ENCODE measurements at regions not wholly inside any gene's neighbourhood (a gene's known extent, or its start where the extent isn't known, plus 50 kb on each side); places are given as distances from the start of the nearest gene placed in this dataset.

- WGBS, 2 donors, result 76 to 77% methylated on average over 6 of the region's 6 CpGs
- DNase-seq (no peak), ATAC-seq (ENCODE audit: insufficient read depth, low FRiP score) (no peak)
- Histone ChIP-seq H3K27ac (ENCODE audit: low read depth in 1 of 2, low read length in 1 of 2) (no peak overlapping the region), H3K27me3 (ENCODE audit: control insufficient read depth in 3 of 3, insufficient read depth in 3 of 3, low read length in 2 of 3) (no peaks in the 10 kb centered on the region), H3K36me3 (ENCODE audit: control insufficient read depth in 4 of 4, insufficient read depth in 4 of 4, low read length in 4 of 4) (no peaks in the 10 kb centered on the region), H3K4me1 (ENCODE audit: control insufficient read depth in 5 of 5, insufficient read depth in 5 of 5, low read length in 5 of 5) (no peaks in the 10 kb centered on the region), H3K4me3 (no peak overlapping the region), H3K9me3 (ENCODE audit: control insufficient read depth in 4 of 4, insufficient read depth in 3 of 4, low read length in 3 of 4) (no peaks in the 10 kb centered on the region), H3K9ac (ENCODE audit: insufficient read depth in 1 of 2, low read length in 2 of 2) (no peak overlapping the region)
- TF ChIP-seq CTCF (IDR thresholded peaks at IDR 0.05; ENCODE audit: control extremely low read depth, extremely low read depth), result no peak
These were observed 390.8 kb downstream of the POM121L12 start for GRCh38 chr7:53426145-53426750.

GRCh38 chr7:53428045-53428444 is 392.6 kb downstream of the POM121L12 start:
- Histone ChIP-seq H3K27me3 (ENCODE audit: control insufficient read depth in 3 of 3, insufficient read depth in 3 of 3, low read length in 2 of 3) (no peaks in the 10 kb centered on the region), H3K9me3 (ENCODE audit: control insufficient read depth in 4 of 4, insufficient read depth in 3 of 4, low read length in 3 of 4) (no peaks in the 10 kb centered on the region), H3K4me1 (ENCODE audit: control insufficient read depth in 5 of 5, insufficient read depth in 5 of 5, low read length in 5 of 5) (no peaks in the 10 kb centered on the region), H3K36me3 (ENCODE audit: control insufficient read depth in 4 of 4, insufficient read depth in 4 of 4, low read length in 4 of 4) (no peaks in the 10 kb centered on the region), H3K27ac (ENCODE audit: low read depth in 1 of 2, low read length in 1 of 2) (no peak overlapping the region), H3K9ac (ENCODE audit: insufficient read depth in 1 of 2, low read length in 2 of 2) (no peak overlapping the region), H3K4me3 (no peak overlapping the region)
- ATAC-seq (ENCODE audit: insufficient read depth, low FRiP score), result no peak
- DNase-seq, result no peak
- whole genome bisulfite sequencing, 2 donors, result 78 to 87% methylated on average over 5 of the region's 5 CpGs
- no peak for TF ChIP-seq CTCF (IDR thresholded peaks at IDR 0.05; ENCODE audit: control extremely low read depth, extremely low read depth)

- no peak overlapping the region for H3K4me3 ChIP-seq
- no peaks in the 10 kb centered on the region for H3K36me3 ChIP-seq (ENCODE audit: control insufficient read depth in 4 of 4, insufficient read depth in 4 of 4, low read length in 4 of 4)
- H3K27me3 ChIP-seq (ENCODE audit: control insufficient read depth in 3 of 3, insufficient read depth in 3 of 3, low read length in 2 of 3), result no peaks in the 10 kb centered on the region
- 90 to 91% methylated on average over 4 of the region's 4 CpGs for WGBS, 2 donors
- H3K4me1 ChIP-seq (ENCODE audit: control insufficient read depth in 5 of 5, insufficient read depth in 5 of 5, low read length in 5 of 5), result no peaks in the 10 kb centered on the region
- no peak for ATAC-seq (ENCODE audit: insufficient read depth, low FRiP score)
- TF ChIP-seq CTCF (IDR thresholded peaks at IDR 0.05; ENCODE audit: control extremely low read depth, extremely low read depth), result no peak
- no peak overlapping the region for H3K9ac ChIP-seq (ENCODE audit: insufficient read depth in 1 of 2, low read length in 2 of 2)
- peaks cover 0 to 2% (median 0%) of the 10 kb centered on the region in 4 donors for H3K9me3 ChIP-seq (ENCODE audit: control insufficient read depth in 4 of 4, insufficient read depth in 3 of 4, low read length in 3 of 4)
- no peak overlapping the region for H3K27ac ChIP-seq (ENCODE audit: low read depth in 1 of 2, low read length in 1 of 2)
- DNase-seq, result no peak
These were observed 396.5 kb downstream of the POM121L12 start for GRCh38 chr7:53431901-53432300.

GRCh38 chr7:53437336-53437735 is 401.9 kb downstream of the POM121L12 start:
- H3K4me3 ChIP-seq, result no peak overlapping the region
- no peak for ATAC-seq (ENCODE audit: insufficient read depth, low FRiP score)
- no peak overlapping the region for H3K9ac ChIP-seq (ENCODE audit: insufficient read depth in 1 of 2, low read length in 2 of 2)
- H3K27ac ChIP-seq (ENCODE audit: low read depth in 1 of 2, low read length in 1 of 2), result no peak overlapping the region
- H3K4me1 ChIP-seq (ENCODE audit: control insufficient read depth in 5 of 5, insufficient read depth in 5 of 5, low read length in 5 of 5), result no peaks in the 10 kb centered on the region
- H3K36me3 ChIP-seq (ENCODE audit: control insufficient read depth in 4 of 4, insufficient read depth in 4 of 4, low read length in 4 of 4), result no peaks in the 10 kb centered on the region
- TF ChIP-seq CTCF (IDR thresholded peaks at IDR 0.05; ENCODE audit: control extremely low read depth, extremely low read depth), result no peak
- H3K9me3 ChIP-seq (ENCODE audit: control insufficient read depth in 4 of 4, insufficient read depth in 3 of 4, low read length in 3 of 4), result peaks cover 0 to 2% (median 0%) of the 10 kb centered on the region in 4 donors
- H3K27me3 ChIP-seq (ENCODE audit: control insufficient read depth in 3 of 3, insufficient read depth in 3 of 3, low read length in 2 of 3), result no peaks in the 10 kb centered on the region
- WGBS, 2 donors, result 80 to 85% methylated on average over 4 of the region's 4 CpGs
- DNase-seq, result no peak

Data from lung (tissue), 11 donors.